ENCODE measurements at regions not wholly inside any gene's neighbourhood (a gene's known extent, or its start where the extent isn't known, plus 50 kb on each side); places are given as distances from the start of the nearest gene placed in this dataset.

- Histone ChIP-seq H3K4me3 (no peak overlapping the region), H3K27ac (no peak overlapping the region), H3K36me3 (no peaks in the 10 kb centered on the region), H3K4me1 (no peaks in the 10 kb centered on the region), H3K27me3 (ENCODE audit: low read depth) (no peaks in the 10 kb centered on the region), H3K9me3 (no peaks in the 10 kb centered on the region)
- no peak for TF ChIP-seq CTCF (IDR thresholded peaks at IDR 0.05)
- intact Hi-C loops (cut with DNase I) = no loop called here
- DNase-seq (no peak), ATAC-seq (no peak)
Observed at GRCh38 chr4:100067255-100067654, 117.2 kb upstream of the H2AZ1 start.

GRCh38 chr4:100063355-100063754 lies 113.3 kb upstream of the H2AZ1 start:
- Histone ChIP-seq H3K27me3 (ENCODE audit: low read depth) (no peaks in the 10 kb centered on the region), H3K4me1 (no peaks in the 10 kb centered on the region), H3K27ac (no peak overlapping the region), H3K36me3 (no peaks in the 10 kb centered on the region), H3K4me3 (no peak overlapping the region), H3K9me3 (no peaks in the 10 kb centered on the region)
- DNase-seq = no peak
- no peak for TF ChIP-seq CTCF (IDR thresholded peaks at IDR 0.05)
- intact Hi-C loops (cut with DNase I) = no loop called here
- ATAC-seq = no peak

- intact Hi-C loops (cut with DNase I) = no loop called here
- Histone ChIP-seq H3K27ac (no peak overlapping the region), H3K36me3 (no peaks in the 10 kb centered on the region), H3K4me1 (no peaks in the 10 kb centered on the region), H3K4me3 (no peak overlapping the region), H3K27me3 (ENCODE audit: low read depth) (no peaks in the 10 kb centered on the region), H3K9me3 (no peaks in the 10 kb centered on the region)
- no peak for TF ChIP-seq CTCF (IDR thresholded peaks at IDR 0.05)
- DNase-seq (no peak), ATAC-seq (no peak)
Observed at GRCh38 chr4:100062921-100063320, 112.8 kb upstream of the H2AZ1 start.

DNA sequence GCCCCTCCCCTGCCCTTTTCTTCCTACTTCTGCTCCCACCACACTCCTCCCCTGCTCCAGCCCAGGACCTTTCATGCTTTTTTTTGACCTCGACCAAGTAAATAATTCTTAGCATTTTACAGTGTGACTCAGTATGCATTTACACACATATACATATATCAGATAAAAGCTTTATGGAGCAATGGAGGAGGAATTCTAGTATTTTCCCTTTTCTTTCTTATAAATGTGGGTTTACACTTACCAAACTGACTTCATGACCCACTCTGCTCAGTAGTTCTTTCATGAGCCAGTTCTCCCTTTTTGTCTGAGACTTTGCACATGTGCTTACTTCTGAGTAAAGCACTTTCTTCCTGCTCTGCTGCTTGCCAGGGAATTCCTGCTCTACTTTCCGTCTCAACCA lies 111.8 kb upstream of the H2AZ1 start:
- Histone ChIP-seq H3K27ac (no peak overlapping the region), H3K4me3 (no peak overlapping the region), H3K36me3 (no peaks in the 10 kb centered on the region), H3K9me3 (no peaks in the 10 kb centered on the region), H3K4me1 (no peaks in the 10 kb centered on the region), H3K27me3 (ENCODE audit: low read depth) (no peaks in the 10 kb centered on the region)
- DNase-seq (no peak), ATAC-seq (no peak)
- TF ChIP-seq CTCF (IDR thresholded peaks at IDR 0.05) = no peak
- intact Hi-C loops (cut with DNase I) = no loop called here

GRCh38 chr4:100060765-100061416 lies 110.8 kb upstream of the H2AZ1 start:
- no peak for TF ChIP-seq CTCF (IDR thresholded peaks at IDR 0.05)
- no peaks in the 10 kb centered on the region for H3K4me1 ChIP-seq
- H3K4me3 ChIP-seq = no peak overlapping the region
- H3K27ac ChIP-seq = no peak overlapping the region
- no peak for ATAC-seq
- no peaks in the 10 kb centered on the region for H3K9me3 ChIP-seq
- intact Hi-C loops (cut with DNase I) = no loop called here
- DNase-seq = no peak
- no peaks in the 10 kb centered on the region for H3K36me3 ChIP-seq
- no peaks in the 10 kb centered on the region for H3K27me3 ChIP-seq (ENCODE audit: low read depth)

Measured in lower lobe of right lung (tissue), 2 donors.